ENCODE measurements at regions not wholly inside any gene's neighbourhood (a gene's known extent, or its start where the extent isn't known, plus 50 kb on each side); places are given as distances from the start of the nearest gene placed in this dataset.

- no peak for TF ChIP-seq CTCF (conservative IDR thresholded peaks at IDR 0.05; ENCODE audit: low read depth in 2 of 2)
- TF ChIP-seq ETS1 (IDR thresholded peaks at IDR 0.05) = no peak
- TF ChIP-seq NANOG (IDR thresholded peaks at IDR 0.05; ENCODE audit: borderline replicate concordance) = no peak
- TF ChIP-seq JUNB (IDR thresholded peaks at IDR 0.05; ENCODE audit: unreplicated experiment) = no peak
- no peak for TF ChIP-seq STAT1 (IDR thresholded peaks at IDR 0.05; ENCODE audit: unreplicated experiment)
- TF ChIP-seq ZNF114 (CRISPR knock-in tag; IDR thresholded peaks at IDR 0.05) = no peak
- TF ChIP-seq EZH2 (IDR thresholded peaks at IDR 0.05; ENCODE audit: low read depth, unreplicated experiment) = no peak
- TF ChIP-seq REST (IDR thresholded peaks at IDR 0.05; ENCODE audit: unreplicated experiment) = no peak
These were observed 105.7 kb upstream of the CXorf66 start (continued) for GRCh38 chrX:140071037-140071436.

GRCh38 chrX:140065961-140066662 is 100.8 kb upstream of the CXorf66 start:
- no peaks in the 10 kb centered on the region for H3K9me2 ChIP-seq (ENCODE audit: insufficient read depth)
- no peak overlapping the region for H2AFZ ChIP-seq
- no peak overlapping the region for H3K4me3 Mint-ChIP-seq
- H3F3A ChIP-seq (replicated peaks; ENCODE audit: low read depth) = no peaks in the 10 kb centered on the region
- no peak for DNase-seq (ENCODE audit: low spot score)
- no peak overlapping the region for H3K27ac ChIP-seq (ENCODE audit: low read depth)
- no peaks in the 10 kb centered on the region for H3K4me1 ChIP-seq (ENCODE audit: insufficient read depth)
- TF ChIP-seq CTCF (conservative IDR thresholded peaks at IDR 0.05; ENCODE audit: low read depth in 2 of 2) (no peak), ZNF331 (CRISPR knock-in tag; IDR thresholded peaks at IDR 0.05; ENCODE audit: low read depth) (no peak), EZH2 (IDR thresholded peaks at IDR 0.05; ENCODE audit: low read depth, unreplicated experiment) (no peak), STAT1 (IDR thresholded peaks at IDR 0.05; ENCODE audit: unreplicated experiment) (no peak), ETS1 (IDR thresholded peaks at IDR 0.05) (no peak), POLR2AphosphoS5 (IDR thresholded peaks at IDR 0.05; ENCODE audit: low read depth) (no peak), EZH2phosphoT487 (IDR thresholded peaks at IDR 0.05; ENCODE audit: unreplicated experiment) (no peak), CREB1 (CRISPR knock-in tag; IDR thresholded peaks at IDR 0.05; ENCODE audit: low read depth) (no peak), NANOG (IDR thresholded peaks at IDR 0.05; ENCODE audit: borderline replicate concordance) (no peak)
- no peak overlapping the region for H3K4me2 ChIP-seq
- H3K4me1 Mint-ChIP-seq = no peaks in the 10 kb centered on the region
- H3K27ac Mint-ChIP-seq = no peak overlapping the region
- H3K4me3 ChIP-seq = no peak overlapping the region
- H4K20me1 ChIP-seq (replicated peaks; ENCODE audit: insufficient read depth) = no peaks in the 10 kb centered on the region
- no peaks in the 10 kb centered on the region for H3K79me2 ChIP-seq (replicated peaks; ENCODE audit: insufficient read depth)
- no peaks in the 10 kb centered on the region for H3K9me3 Mint-ChIP-seq
- no peaks in the 10 kb centered on the region for H3K36me3 ChIP-seq (ENCODE audit: insufficient read depth)
- H3K27me3 ChIP-seq (ENCODE audit: insufficient read depth) = no peaks in the 10 kb centered on the region
- H3K36me3 Mint-ChIP-seq (ENCODE audit: low read depth) = no peaks in the 10 kb centered on the region
- no peak for ATAC-seq
- H3K27me3 Mint-ChIP-seq (ENCODE audit: insufficient read depth, low read depth, poor library complexity) = no peaks in the 10 kb centered on the region

All from GM23338 (cell line).